HG03460 (cell line): ENCODE measurements at regions not wholly inside any gene's neighbourhood (a gene's known extent, or its start where the extent isn't known, plus 50 kb on each side); places are given as distances from the start of the nearest gene placed in this dataset.

Experiments used
- ATAC-seq: cut with Tn5 transposase; IDR thresholded peaks from one replicate; pipeline ENCODE4 v1.9.1; 2021; ENCODE audit not compliant: unreplicated experiment

DNA sequence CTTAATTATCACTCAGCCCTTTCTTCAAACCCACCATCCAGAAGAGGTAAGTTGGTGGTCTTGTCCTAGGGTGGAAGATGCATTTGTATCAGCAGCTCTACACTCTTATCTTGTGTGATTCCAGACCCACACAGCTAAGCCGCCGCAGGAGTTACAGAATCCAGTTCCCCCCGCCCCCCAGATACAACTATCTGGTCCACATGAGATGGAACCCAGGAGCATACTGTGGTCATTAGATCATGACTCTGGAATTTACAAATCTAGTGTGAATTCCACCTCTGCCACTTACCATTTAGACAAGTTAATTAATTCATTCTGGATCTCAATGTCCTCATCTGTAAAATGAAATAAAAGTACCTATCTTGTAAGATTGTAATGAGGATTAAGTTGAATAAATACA is 486.4 kb downstream of the BCL11A start:
- no peak for ATAC-seq

DNA sequence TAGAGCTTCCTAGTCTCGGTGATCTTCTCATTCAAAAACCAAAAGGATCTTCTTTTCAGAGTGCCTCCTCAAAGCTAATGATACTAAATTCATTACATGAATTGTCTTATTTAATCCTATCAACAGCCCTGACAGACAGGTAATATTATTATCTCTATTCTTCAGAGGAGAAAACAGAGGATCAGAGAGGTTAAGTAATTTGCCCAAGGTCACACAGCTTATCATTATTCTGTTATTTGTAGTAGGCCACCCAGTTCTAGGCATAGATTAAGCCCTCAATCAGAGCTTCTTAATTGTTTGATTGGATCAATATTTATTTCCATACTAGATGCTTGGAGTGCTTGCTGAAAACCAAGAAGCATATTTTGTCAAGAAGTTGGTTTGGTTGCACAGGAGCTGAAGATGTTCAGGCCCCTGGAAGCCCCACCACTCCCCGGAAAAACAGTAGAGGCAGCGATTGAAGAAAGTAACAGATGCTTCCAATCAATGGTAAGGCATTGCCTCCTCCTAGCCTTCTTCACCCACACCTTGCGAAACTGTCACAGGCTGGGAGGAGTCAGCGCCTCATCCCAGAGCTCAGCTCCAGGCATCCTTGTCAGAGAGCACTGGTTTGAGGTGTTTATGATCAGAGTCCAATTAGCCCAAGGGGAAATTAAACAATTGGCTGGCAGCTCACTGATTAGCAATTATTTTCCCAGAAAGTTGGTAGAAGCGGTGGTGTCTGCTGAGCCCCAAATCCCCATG is 487.2 kb downstream of the BCL11A start:
- no peak for ATAC-seq

DNA sequence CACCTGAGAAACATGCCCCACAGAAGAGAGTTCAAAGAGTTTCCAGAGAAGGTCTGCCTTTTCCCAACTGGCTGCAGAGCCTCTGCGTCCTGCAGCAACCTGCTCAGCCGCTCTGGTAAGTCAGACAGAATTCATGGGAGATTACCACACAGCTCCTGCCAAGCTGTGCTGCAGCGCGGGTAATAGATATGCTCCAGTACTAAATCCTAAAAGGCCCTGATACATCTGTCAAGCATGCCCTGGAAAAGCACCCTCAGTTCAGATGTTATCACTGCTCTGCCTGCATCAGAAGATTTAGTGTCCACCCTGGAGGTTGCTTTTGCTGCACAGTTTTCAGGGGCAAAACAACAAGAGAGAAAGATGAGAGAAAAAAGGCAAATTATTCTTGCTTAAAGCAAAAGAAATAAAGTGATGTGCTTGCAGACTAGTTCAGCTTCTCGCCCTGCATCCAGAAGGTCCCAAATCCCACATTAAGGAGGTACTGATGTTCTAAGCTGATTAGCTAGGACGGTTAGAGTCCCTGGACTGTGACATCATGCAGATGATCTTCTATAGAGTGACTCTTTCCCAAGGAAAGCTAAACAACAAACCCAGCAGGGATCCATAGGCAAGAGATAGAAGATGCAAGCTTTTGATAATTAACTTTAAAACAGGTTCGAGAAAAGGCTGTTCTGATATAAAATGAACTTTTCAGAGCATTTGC is 488.6 kb downstream of the BCL11A start:
- no peak for ATAC-seq

DNA sequence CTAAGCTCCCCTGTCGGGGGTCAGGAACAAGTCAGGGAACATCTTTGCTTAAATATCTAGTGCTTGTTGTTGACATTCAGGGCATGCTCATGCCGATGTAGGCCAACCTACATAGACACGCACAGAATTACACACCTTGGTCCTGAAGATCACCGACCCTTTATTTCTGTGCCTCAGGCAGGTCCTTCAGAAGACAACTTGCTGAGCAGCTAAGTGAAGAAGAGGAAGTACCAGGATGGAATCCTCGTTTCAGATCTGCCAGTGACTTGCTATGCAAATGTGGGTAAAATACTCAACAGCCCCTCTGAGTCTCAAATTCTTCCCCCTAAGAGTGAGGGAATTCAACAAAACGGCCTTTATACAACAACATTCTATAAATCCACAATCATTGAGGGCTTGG is 494.7 kb downstream of the BCL11A start:
- no peak for ATAC-seq

DNA sequence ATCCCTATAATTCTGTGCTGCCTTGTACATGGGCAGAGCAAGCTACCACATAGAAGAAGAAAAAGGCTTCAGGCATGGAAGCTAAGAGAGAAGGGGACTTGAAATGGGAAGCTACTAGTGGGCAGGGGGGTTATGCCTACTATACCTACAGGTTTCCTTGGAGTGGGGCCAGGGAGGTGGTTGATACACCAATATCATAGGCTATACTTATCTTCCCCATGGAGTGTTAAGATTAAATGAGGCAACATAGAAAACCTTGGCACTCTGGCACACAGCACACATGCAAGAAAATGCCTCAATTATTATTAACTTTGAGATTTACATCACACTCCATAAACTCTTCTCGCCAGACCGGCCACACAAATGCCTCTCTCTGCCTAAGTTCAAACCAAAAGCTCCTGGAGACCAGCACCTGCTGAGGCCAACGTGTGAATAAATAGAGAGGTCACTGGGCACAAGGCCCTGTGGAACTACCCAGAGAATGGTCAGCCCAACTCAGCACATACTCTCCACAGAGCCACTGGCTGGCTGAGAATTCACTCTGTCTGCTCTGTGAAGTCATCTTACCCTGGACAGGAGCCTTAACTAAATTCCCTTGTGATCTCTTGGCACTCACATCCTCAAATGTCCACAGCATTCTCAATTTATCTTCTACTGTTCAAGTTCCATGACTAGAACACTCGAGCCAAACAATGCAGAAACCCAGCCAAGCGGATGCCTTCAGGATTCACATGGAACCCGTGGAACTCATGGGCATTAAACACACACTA is 498.7 kb downstream of the BCL11A start:
- no peak for ATAC-seq

DNA sequence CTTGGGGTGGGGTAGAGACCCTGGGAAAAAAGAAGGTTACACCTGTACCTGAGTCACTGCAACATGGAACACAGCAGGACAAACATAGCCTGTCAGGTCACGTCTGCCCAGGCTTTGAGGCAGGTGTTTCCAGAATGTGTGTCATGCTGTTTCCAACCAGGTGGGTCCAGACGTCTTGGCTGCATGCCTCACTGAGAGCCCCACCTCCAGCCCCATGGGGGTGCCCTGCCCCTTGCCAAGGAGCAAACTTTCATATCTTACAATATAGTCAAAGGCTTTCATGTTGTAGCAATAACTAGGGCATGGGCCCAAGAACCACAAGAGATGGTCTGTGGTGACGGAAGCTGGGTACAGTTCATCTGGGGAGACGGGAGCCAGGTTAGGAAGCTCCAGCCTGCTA is 499.7 kb downstream of the BCL11A start:
- no peak for ATAC-seq

DNA sequence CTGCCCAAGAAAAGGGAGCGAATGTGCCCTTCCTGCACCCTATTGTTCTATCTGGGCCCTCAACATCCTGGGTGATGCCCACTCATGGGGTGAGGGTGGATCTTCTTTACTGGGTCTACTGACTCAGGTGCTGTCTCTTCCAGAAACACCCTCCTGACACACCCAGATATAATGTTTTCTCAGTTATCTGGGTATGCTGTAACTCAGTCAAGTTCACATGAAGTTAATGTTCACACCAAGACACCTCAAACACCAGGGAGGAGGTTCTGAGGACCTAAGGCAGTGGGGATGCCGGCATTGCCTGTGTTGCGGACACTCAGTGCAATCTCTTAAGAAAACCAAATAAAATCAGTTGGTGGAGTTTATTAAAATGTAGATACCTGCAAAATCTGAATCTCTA is 500.9 kb downstream of the BCL11A start:
- no peak for ATAC-seq

DNA sequence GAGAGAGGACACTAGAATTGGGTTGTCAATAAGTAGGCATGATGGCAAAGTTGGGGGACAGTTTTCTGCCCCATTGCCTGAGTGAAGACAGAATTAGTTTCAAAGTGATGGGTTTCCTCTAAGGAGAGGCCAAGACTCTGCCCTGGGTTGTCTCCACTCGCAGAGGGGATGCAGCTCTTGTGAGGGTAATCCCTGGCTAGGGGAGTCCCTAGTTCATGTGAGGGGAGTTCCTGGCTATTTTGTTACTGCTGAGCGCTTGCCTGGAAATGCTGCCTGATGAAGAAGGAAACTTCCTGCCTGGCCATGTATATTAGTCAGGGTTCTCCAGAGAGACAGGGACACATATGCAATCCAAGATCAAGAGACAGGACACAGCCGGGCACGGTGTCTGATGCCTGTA is 501.5 kb downstream of the BCL11A start:
- no peak for ATAC-seq

DNA sequence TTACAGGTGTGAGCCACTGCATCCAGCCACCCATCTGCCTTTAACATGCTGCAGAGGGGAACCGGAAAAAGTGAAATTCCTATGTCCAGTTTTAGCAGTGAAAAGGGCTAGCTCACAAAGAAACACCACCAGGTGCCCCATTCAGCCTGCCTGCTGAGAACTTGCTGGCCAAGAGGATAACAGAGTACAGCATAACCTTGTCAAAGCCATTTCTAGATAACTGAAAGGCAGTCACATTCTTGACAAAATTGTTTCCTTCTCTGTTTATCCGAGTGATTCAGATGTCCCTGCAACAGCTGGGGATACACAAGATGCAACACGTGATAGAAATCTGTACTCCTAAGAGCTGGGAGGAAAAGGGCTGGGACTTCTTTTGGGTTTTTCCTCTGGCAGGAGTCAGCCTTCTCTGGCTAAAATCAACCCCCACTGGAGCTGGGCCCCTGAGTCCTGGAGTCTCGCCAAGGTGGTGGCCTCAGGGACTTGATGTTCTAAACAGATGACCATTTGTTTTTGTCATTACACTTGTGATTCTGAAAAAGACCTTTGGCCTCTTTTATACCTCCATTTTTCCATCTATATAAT is 505.4 kb downstream of the BCL11A start:
- ATAC-seq: no peak

DNA sequence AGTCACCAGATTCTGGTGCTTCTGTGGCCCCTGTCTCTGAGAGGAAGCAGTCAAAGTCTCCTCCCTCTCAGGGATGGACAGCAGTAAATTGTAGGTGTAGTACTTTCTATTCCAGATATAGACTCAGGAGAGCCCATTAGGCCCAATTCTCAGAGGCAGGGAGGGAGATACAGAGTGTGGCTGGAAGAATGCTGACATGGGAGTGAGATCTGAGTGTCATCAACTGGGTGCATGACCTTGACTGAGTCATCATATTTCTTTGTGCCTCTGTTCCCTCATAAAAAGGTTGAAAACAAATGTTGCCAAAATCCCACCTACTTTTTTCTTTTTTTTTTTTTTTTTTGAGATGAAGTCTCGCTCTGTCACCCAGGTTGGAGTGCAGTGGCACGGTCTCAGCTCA is 506.1 kb downstream of the BCL11A start:
- no peak for ATAC-seq

DNA sequence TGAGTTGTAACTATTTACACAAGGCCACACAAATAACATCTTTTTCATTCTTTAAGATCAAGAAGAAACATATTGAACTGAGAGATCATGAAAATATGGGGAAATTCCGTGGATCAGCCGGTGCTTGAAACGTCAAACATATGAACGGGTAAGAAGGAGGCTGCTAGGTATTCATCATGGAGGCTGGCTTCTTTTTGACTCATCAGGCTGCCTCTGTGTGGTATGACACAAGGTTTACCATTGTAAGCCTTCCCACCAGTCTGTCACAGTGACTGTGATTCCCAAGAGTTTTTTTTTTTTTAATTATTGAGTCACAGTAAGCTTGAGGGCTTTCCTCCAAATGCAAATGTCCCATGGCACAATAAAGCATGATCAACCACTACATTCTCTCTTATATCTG is 506.9 kb downstream of the BCL11A start:
- ATAC-seq: no peak

DNA sequence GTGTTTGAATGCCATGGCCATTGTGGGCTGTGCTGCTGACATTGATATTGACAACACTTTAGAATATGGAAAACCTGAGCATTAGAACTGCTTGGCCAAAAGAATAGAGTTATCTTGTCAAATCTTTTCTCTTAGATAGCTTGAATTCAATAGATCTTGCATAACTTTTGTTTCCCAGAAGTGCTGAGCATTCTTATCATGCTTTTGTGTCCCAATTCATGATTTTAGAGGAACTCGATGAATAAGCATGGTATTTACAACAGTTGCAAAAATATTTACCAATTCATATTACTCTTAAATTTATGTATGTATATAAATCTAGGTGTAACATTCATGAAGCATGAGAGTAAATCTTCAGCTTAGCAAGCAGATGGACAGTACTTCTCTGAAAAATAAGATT is 508.0 kb downstream of the BCL11A start:
- ATAC-seq: no peak

DNA sequence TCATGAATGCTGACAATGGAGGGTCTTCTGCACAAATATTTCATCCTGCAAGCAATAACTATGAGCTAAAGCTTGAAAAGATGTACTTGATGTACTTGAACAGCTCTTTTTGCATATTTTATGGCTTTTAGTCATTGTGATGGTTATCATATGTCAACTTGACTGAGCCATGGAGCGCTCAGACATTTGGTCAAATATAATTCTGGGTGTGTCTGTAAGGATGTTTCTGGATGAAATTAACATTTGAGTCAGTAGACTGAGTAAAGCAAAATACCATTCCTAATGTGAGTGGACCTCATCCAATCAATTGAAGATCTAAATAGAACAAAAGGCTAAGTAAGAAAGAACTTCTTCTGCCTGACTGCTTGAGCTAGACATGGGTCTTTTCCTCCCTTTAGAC is 509.0 kb downstream of the BCL11A start:
- no peak for ATAC-seq

DNA sequence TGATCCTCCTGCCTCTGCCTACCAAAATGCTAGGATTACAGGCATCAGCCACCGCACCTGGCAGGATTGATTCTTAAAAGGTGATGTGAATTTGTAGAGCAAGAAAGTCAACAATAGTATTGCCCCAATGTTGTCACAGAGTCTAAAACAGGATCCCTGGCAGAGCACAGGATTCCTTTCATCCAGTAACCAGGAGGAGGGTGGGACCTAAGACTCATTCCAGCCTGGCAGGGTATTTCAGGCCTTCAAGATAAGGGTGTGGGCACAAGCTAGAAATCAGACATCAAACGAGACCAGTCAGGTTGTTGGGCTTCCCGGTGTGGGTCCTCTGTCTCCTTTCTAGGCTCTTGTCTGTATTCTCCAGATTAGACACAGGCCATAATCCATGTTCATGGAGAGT is 511.4 kb downstream of the BCL11A start:
- ATAC-seq: no peak

DNA sequence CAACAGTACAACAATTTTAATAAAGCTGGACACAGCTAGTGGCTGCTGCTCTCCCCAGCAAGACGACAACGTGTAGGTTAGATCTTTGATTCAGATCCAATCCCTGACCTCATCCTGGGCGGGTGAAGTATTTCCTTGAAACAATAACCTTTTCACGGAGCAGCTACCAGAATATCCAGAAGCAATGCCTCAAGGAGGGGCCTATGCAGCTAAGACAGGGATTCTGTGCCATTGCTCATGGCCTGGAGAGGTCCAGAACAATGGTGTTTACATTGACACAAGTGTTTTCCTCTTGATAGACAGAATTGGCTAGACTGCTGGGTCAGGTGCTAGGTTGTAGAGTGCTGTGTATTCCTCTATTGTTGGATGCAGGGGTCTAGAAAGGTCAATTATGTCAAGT is 520.1 kb downstream of the BCL11A start:
- ATAC-seq: no peak

DNA sequence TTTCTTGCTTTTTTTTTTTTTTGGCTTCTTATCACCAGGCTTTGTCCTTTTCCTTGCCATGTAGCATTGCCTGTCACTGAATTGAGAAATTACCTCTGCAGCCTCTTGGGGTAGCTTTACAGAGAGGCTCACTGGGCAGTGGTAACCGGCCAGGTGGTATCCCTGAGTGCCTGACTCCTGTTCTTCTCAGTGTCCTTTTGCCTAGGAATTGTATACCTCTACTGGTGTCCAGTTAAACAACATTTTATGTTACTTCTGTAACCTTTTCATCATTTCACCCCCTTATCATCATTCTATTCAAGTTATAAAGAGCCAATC is 523.9 kb downstream of the BCL11A start:
- ATAC-seq: no peak

DNA sequence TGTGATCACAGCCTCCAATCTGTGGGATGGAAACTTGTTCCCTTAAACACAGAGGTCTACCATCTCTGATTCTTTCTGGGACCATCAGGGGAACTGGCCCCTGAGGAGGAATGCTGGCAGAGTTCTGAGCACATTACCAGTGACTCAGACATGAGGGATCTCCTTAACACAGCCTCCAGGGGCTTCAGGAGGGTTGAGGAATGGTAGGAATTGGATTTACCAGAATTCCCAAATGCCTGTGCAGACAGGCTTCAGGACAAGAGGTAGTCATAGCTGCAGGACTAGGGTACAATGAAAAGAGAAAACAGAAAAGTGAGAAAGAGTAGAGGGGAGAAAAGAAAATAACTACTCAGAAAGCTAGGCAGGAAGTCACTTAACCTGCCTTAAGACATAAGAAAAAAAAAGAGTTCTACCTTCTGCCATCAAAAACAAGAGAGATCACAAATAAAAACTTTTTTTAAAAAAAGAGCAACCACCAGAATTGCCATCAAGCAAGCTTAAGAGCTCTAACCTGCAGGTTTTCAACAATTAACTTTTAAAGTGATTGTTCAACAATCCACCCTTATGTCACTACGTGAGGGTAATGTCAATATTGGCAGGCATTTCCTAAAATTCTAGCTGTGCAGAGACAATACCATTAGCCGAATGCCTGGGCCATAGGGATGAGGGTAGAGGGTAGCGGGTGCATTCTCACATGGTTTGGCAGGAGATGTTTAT is 524.4 kb downstream of the BCL11A start:
- no peak for ATAC-seq

DNA sequence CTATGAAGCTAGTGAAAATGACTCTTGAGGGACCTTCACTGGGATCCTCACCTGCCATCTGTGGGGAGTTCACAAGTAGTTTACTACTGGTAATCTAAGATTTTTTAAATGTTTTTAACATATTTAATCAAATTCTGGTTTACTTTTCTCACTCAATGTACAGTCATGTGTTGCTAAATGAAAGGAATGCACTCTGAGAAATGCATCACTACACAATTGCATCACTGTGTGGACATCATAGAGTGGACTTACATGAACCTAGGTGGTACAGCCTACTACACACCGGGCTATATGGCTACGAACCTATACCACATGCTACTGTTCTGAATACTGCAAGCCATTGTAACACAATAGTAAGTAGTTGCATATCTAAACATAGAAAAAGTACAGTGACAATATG is 528.0 kb downstream of the BCL11A start:
- no peak for ATAC-seq

DNA sequence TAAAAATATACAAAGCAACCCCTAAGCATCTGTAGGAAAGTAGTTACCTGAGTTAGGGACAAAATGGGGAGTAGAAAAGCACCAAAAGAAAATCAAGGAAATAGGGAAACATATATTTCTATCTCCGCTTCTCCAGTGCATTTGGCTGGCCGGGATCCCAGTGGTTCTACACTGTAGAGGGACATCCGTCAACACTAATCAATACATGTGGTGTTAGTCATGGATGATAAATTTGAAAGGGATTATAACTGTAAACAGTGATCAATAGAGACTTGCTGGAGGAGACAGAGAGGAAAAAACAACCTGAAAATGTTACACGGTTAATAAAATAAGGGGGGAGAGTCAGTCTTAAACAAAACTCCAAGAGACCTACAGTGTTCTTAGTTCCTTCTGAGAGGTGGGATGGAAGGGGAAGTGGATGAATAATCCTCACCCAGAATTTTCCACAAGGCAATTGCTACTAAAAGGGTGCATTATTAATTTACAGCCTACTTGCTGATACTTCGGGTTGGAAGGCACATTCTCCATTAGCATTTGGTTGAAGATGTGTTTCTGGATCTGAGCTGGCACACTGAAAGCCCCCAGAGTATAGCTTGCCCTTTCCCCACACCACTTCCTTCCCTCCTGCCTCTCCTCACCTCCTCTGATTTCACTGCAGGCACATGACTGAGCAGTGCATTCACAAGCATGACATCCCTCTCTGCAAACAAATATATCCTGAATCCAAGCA is 530.0 kb downstream of the BCL11A start:
- no peak for ATAC-seq

DNA sequence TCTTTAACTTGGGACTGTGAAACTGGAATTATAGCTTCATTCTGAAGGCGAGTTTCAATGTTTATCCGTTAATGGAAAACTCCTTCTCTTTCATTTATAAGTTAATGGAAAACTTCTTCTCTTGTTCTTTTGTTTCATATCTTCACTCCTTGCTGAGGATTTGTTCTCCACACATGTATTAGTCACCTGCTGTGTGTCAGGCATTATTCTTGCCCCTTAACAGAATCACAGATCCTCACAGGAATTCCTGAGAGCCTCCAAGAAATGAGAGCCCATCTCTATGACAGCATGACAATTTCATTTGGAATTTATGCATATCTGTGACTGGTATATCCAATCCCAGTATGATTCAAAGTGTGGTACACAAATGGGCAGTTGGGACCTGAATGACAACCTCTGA is 545.8 kb downstream of the BCL11A start:
- ATAC-seq: no peak

DNA sequence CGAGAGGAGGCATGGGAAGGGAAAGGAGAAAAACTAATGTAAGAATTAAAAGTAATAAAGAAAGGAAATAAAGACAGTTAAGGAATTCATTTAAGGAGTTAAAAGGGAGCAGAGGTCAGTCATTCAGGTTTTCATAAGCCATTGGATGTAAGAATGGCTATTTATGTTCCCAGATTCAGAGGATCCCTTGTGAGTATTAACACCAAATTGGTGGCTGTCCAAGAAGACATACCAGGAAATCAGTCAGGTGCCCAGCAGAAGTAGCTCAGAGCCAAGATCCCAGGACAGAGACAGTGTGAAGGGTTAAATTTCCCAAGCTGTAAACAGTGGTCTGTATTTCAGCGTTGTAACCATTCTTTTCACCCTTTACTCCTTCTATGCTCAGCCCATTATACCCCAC is 550.4 kb downstream of the BCL11A start:
- no peak for ATAC-seq
